Stimulated activated CD4-positive, alpha-beta T cell treated with anti-CD3 and anti-CD28 coated beads, Interleukin-15, amount 100 ng/mL, for 1 hour (primary cell): ENCODE measurements at regions not wholly inside any gene's neighbourhood (a gene's known extent, or its start where the extent isn't known, plus 50 kb on each side); places are given as distances from the start of the nearest gene placed in this dataset.
"Not testable (repeated sequence)": the region's sequence is repeated elsewhere in the genome, so short reads cannot be mapped to it uniquely, and the experiment has no call there.

Source experiments
- DNase-seq, 2 donors: peaks; one replicate each; pipeline ENCODE4 v3.0.0-alpha.2; 2020; ENCODE audit warnings: low read depth in 1 of 2, low spot score in 1 of 2

- no peak for DNase-seq
These were observed 62.3 kb upstream of the PAGE3 start for GRCh38 chrX:55326985-55327384.

- no peak for DNase-seq
These were observed 70.6 kb upstream of the PAGE3 start for GRCh38 chrX:55335296-55335695.

DNA sequence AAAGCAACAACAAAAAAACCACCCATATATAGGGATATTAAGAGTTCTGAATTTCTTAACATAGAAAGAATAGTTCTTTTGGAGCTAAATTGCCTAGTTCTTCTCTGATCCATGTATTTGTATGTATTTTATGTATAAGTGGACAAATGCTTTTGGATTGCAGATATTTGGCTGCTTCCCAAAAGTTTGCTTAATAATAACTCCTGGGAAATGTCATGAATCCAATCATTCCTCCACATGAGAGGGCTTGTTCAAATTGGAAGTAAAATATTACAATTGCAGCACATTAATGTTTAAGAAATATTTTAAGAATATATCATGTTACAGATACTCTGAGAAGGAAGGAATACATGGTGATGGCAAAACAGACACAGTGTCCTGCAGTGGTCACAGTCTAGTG is 71.5 kb upstream of the PAGE3 start:
- DNase-seq = no peak

- no peak for DNase-seq
These were observed 76.2 kb upstream of the PAGE3 start for GRCh38 chrX:55340896-55341433.

DNA sequence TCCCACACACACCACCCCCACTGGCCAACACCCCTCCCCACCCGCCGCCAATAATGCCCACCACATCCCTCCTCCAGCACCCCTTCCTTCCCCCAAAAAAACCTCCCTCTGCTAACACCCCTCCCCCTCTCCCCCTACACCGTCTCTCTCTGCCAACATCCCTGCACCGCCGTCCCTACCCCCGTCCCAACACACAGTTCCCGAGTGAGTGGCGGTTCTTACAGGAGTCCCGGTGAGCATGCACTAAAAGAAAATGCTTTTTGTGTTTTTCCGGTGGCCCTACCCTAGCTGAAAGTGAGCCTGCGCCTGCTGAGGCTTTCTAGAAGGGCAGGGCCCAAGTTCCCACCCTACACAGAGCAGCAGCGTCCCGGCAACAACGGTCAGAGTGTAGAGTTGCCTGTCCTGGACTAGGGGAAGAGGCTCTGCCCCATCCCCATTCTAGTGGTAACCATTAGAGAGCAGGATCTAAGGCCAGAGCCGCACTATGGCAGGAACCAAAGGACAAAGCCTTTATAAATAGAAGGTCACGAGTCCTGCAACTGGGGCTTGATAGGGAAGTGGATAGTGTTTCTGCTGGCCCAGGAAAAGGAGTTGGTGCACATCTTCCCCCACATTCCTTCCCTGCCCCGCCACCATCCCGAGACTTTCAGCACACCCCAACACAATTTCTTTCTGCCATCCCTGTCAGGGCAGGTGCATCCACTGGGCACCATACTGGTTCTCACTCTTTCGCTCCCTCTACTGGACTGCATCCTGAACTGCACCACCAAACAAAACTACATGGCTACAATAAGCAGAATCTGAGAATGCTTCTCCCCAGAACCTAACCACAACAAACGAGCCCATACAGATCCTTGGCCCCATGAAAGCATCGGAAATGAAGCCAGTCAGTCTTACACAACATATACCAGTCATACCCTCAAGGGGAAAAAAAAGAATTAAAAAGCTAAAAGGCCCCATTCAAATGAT is 78.1 kb upstream of the PAGE3 start:
- DNase-seq = peak in 1 of 2 donors; percentile 1

GRCh38 chrX:55356609-55357008 is 91.9 kb upstream of the PAGE3 start:
- DNase-seq = no peak

DNA sequence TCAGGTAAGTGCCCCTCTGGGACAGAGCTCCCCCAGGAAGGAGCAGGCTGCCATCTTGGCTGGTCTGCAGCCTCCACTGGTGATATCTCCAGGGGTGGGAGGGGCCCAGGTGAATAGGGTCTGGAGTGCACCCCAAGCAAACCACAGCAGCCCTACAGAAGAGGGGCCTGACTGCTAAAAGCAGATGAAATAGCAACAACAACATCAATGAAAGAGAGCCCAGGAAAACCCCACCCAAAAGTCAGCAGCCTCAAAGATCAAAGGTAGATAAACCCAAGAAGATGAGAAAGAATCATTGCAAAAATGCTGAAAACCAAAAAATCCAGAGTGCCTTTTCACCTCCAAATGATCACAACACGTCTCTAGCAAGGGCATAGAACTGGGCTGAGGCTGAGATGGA is 92.5 kb upstream of the PAGE3 start:
- no peak for DNase-seq

- DNase-seq = no peak
These were observed 72.5 kb upstream of the MAGEH1 start for GRCh38 chrX:55379396-55379795.

GRCh38 chrX:55389376-55389775 is 62.6 kb upstream of the MAGEH1 start:
- no peak for DNase-seq

DNA sequence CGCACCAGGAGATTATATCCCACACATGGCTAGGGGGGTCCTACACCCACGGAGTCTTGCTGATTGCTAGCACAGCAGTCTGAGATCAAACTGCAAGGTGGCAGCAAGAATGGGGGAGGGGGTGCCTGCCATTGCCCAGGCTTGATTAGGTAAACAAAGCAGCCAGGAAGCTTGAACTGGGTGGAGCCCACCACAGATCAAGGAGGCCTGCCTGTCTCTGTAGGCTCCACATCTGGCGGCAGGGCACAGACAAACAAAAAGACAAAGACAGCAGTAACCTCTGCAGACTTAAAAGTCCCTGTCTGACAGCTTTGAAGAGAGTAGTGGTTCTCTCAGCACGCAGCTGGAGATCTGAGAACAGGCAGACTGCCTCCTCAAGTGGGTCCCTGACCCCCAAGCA is 55.1 kb upstream of the MAGEH1 start:
- not testable (repeated sequence) for DNase-seq
